GM23248 (cell line): ENCODE measurements at regions not wholly inside any gene's neighbourhood (a gene's known extent, or its start where the extent isn't known, plus 50 kb on each side); places are given as distances from the start of the nearest gene placed in this dataset.

Experiments used
- DNase-seq: peaks from one replicate; pipeline ENCODE4 v3.0.0-alpha.2; 2015
- H2AFZ ChIP-seq: fragments of 200-600 bp; sonication (generic); 2 replicates; pipeline ENCODE4 v1.6.1; 2016; ENCODE audit warnings: antibody characterized with exemption
- H3F3A ChIP-seq: fragments of 200-600 bp; sonication (generic); 2 replicates; pipeline ENCODE4 v1.6.1; 2016; ENCODE audit warnings: mild to moderate bottlenecking, antibody characterized with exemption, mixed run types; ENCODE audit not compliant: insufficient read depth
- H3K27ac ChIP-seq: fragments of 200-600 bp; sonication (generic); 2 replicates; pipeline ENCODE4 v1.5.1; 2016; ENCODE audit warnings: mild to moderate bottlenecking
- H3K27me3 ChIP-seq: fragments of 200-600 bp; sonication (generic); replicated peaks from 2 replicates; pipeline ENCODE4 v1.6.1; 2016; ENCODE audit warnings: mild to moderate bottlenecking; ENCODE audit not compliant: insufficient read depth
- H3K36me3 ChIP-seq: fragments of 200-600 bp; sonication (generic); 2 replicates; pipeline ENCODE4 v1.6.1; 2016; ENCODE audit warnings: low read depth, mild to moderate bottlenecking
- H3K4me1 ChIP-seq: fragments of 200-600 bp; sonication (generic); 2 replicates; pipeline ENCODE4 v1.6.1; 2016; ENCODE audit warnings: mild to moderate bottlenecking; ENCODE audit not compliant: insufficient read depth
- H3K4me2 ChIP-seq: fragments of 200-600 bp; sonication (generic); one replicate; pipeline ENCODE4 v1.6.1; 2016; ENCODE audit warnings: mild to moderate bottlenecking; ENCODE audit not compliant: unreplicated experiment
- H3K4me3 ChIP-seq: fragments of 200-600 bp; sonication (generic); 2 replicates; pipeline ENCODE4 v1.5.1; 2016; ENCODE audit warnings: mild to moderate bottlenecking
- H3K79me2 ChIP-seq: fragments of 200-600 bp; sonication (generic); 2 replicates; pipeline ENCODE4 v1.6.1; 2016; ENCODE audit warnings: mild to moderate bottlenecking; ENCODE audit not compliant: insufficient read depth
- H3K9ac ChIP-seq: fragments of 200-600 bp; sonication (generic); 2 replicates; pipeline ENCODE4 v1.6.1; 2016; ENCODE audit warnings: mild to moderate bottlenecking
- H3K9me2 ChIP-seq: fragments of 200-600 bp; sonication (generic); 2 replicates; pipeline ENCODE4 v1.6.1; 2016; ENCODE audit warnings: mixed run types, mild to moderate bottlenecking, moderate library complexity; ENCODE audit not compliant: insufficient read depth
- H3K9me3 ChIP-seq: fragments of 200-600 bp; sonication (generic); one replicate; pipeline ENCODE4 v1.6.1; 2017; ENCODE audit warnings: low read depth
- H4K20me1 ChIP-seq: fragments of 200-600 bp; sonication (generic); 2 replicates; pipeline ENCODE4 v1.6.0; 2016; ENCODE audit not compliant: insufficient read depth
- EZH2 ChIP-seq: fragments of 200-600 bp; sonication (generic); IDR thresholded peaks from 2 replicates; pipeline ENCODE4 v1.6.1; 2018; ENCODE audit warnings: antibody characterized with exemption, mild to moderate bottlenecking; ENCODE audit not compliant: insufficient read depth, poor library complexity, severe bottlenecking
- EZH2phosphoT487 ChIP-seq: fragments of 200-600 bp; sonication (generic); IDR thresholded peaks from 2 replicates; pipeline ENCODE4 v1.6.1; 2018; ENCODE audit warnings: antibody characterized with exemption, moderate library complexity, mild to moderate bottlenecking, low read depth; ENCODE audit not compliant: insufficient read depth
- WGBS, 2 experiments: methylation state at CpG; one replicate each; pipeline ENCODE4 v1.1.6; 2015 to 2017; ENCODE audit warnings: low lambda C conversion rate in 2 of 2, low coverage in 1 of 2; ENCODE audit errors: missing lambda C conversion rate in 2 of 2; 5-methylcytosine and 5-hydroxymethylcytosine counted together
- in situ Hi-C: fragments of 300-500 bp; cut with MboI; formaldehyde crosslinking; loops from 2 replicates; pipeline ENCODE4 v1.15.0; 2020

GRCh38 chr20:11316244-11316643 is 601.4 kb upstream of the BTBD3 start:
- H3K4me1 ChIP-seq: no peaks in the 10 kb centered on the region
- no peaks in the 10 kb centered on the region for H3K9me2 ChIP-seq
- TF ChIP-seq EZH2phosphoT487: no peak
- TF ChIP-seq EZH2: no peak
- no peaks in the 10 kb centered on the region for H3K79me2 ChIP-seq
- in situ Hi-C loops: no loop called here
- H3K9me3 ChIP-seq: no peaks in the 10 kb centered on the region
- no peaks in the 10 kb centered on the region for H3F3A ChIP-seq
- no peak overlapping the region for H3K4me2 ChIP-seq
- no peaks in the 10 kb centered on the region for H3K27me3 ChIP-seq
- no peaks in the 10 kb centered on the region for H3K36me3 ChIP-seq
- no peak overlapping the region for H3K4me3 ChIP-seq
- H3K9ac ChIP-seq: no peak overlapping the region
- no peak overlapping the region for H2AFZ ChIP-seq
- no peak overlapping the region for H3K27ac ChIP-seq
- no peaks in the 10 kb centered on the region for H4K20me1 ChIP-seq
- DNase-seq: no peak

- no peak for TF ChIP-seq EZH2
- TF ChIP-seq EZH2phosphoT487: no peak
- H2AFZ ChIP-seq: no peak overlapping the region
- DNase-seq: no peak
- no peaks in the 10 kb centered on the region for H3K27me3 ChIP-seq
- H3K9ac ChIP-seq: no peak overlapping the region
- no peaks in the 10 kb centered on the region for H3K9me3 ChIP-seq
- H3K79me2 ChIP-seq: no peaks in the 10 kb centered on the region
- H4K20me1 ChIP-seq: no peaks in the 10 kb centered on the region
- H3K4me3 ChIP-seq: no peak overlapping the region
- H3K9me2 ChIP-seq: no peaks in the 10 kb centered on the region
- no peak overlapping the region for H3K4me2 ChIP-seq
- in situ Hi-C loops: no loop called here
- no peak overlapping the region for H3K27ac ChIP-seq
- H3K4me1 ChIP-seq: no peaks in the 10 kb centered on the region
- no peaks in the 10 kb centered on the region for H3K36me3 ChIP-seq
- no peaks in the 10 kb centered on the region for H3F3A ChIP-seq
These were observed 597.7 kb upstream of the BTBD3 start for GRCh38 chr20:11320033-11320432.

- Histone ChIP-seq H4K20me1 (no peaks in the 10 kb centered on the region), H3K9ac (no peak overlapping the region), H3K9me3 (no peaks in the 10 kb centered on the region), H3K27me3 (no peaks in the 10 kb centered on the region), H3K4me1 (no peaks in the 10 kb centered on the region), H3F3A (no peaks in the 10 kb centered on the region), H3K9me2 (no peaks in the 10 kb centered on the region), H3K36me3 (no peaks in the 10 kb centered on the region), H3K79me2 (no peaks in the 10 kb centered on the region), H3K4me2 (no peak overlapping the region), H3K27ac (no peak overlapping the region), H2AFZ (no peak overlapping the region), H3K4me3 (no peak overlapping the region)
- DNase-seq: peak; percentile 12
- in situ Hi-C loops: no loop called here
- 31 to 43% methylated on average over 1 of the region's 1 CpG for WGBS, 2 experiments
- TF ChIP-seq EZH2phosphoT487: no peak
- TF ChIP-seq EZH2: no peak
These were observed 593.9 kb upstream of the BTBD3 start for GRCh38 chr20:11323816-11324215.

- DNase-seq: no peak
- Histone ChIP-seq H3F3A (no peaks in the 10 kb centered on the region), H3K4me3 (no peak overlapping the region), H3K9ac (no peak overlapping the region), H3K79me2 (no peaks in the 10 kb centered on the region), H3K9me3 (no peaks in the 10 kb centered on the region), H3K27me3 (no peaks in the 10 kb centered on the region), H3K9me2 (no peaks in the 10 kb centered on the region), H3K27ac (no peak overlapping the region), H3K36me3 (no peaks in the 10 kb centered on the region), H2AFZ (no peak overlapping the region), H3K4me2 (no peak overlapping the region), H3K4me1 (no peaks in the 10 kb centered on the region), H4K20me1 (no peaks in the 10 kb centered on the region)
- in situ Hi-C loops: no loop called here
- no peak for TF ChIP-seq EZH2phosphoT487
- no peak for TF ChIP-seq EZH2
- 64 to 70% methylated on average over 4 of the region's 4 CpGs for WGBS, 2 experiments
These were observed 592.7 kb upstream of the BTBD3 start for GRCh38 chr20:11324990-11325389.

- no peak for DNase-seq
- no peak overlapping the region for H3K27ac ChIP-seq
- no peaks in the 10 kb centered on the region for H3F3A ChIP-seq
- H3K4me1 ChIP-seq: peaks cover 13% of the 10 kb centered on the region
- H4K20me1 ChIP-seq: no peaks in the 10 kb centered on the region
- H2AFZ ChIP-seq: no peak overlapping the region
- no peak overlapping the region for H3K9ac ChIP-seq
- in situ Hi-C loops: no loop called here
- TF ChIP-seq EZH2 (no peak), EZH2phosphoT487 (no peak)
- H3K4me2 ChIP-seq: no peak overlapping the region
- no peaks in the 10 kb centered on the region for H3K79me2 ChIP-seq
- no peaks in the 10 kb centered on the region for H3K27me3 ChIP-seq
- no peak overlapping the region for H3K4me3 ChIP-seq
- H3K36me3 ChIP-seq: no peaks in the 10 kb centered on the region
- H3K9me3 ChIP-seq: no peaks in the 10 kb centered on the region
- 73 to 78% methylated on average over 8 of the region's 8 CpGs for WGBS, 2 experiments
- H3K9me2 ChIP-seq: no peaks in the 10 kb centered on the region
These were observed 588.9 kb upstream of the BTBD3 start for GRCh38 chr20:11328839-11329238.
